ENCODE measurements at regions not wholly inside any gene's neighbourhood (a gene's known extent, or its start where the extent isn't known, plus 50 kb on each side); places are given as distances from the start of the nearest gene placed in this dataset.
A peak's percentile ranks its signal among the peaks of the same experiment; 100 is the strongest.

DNA sequence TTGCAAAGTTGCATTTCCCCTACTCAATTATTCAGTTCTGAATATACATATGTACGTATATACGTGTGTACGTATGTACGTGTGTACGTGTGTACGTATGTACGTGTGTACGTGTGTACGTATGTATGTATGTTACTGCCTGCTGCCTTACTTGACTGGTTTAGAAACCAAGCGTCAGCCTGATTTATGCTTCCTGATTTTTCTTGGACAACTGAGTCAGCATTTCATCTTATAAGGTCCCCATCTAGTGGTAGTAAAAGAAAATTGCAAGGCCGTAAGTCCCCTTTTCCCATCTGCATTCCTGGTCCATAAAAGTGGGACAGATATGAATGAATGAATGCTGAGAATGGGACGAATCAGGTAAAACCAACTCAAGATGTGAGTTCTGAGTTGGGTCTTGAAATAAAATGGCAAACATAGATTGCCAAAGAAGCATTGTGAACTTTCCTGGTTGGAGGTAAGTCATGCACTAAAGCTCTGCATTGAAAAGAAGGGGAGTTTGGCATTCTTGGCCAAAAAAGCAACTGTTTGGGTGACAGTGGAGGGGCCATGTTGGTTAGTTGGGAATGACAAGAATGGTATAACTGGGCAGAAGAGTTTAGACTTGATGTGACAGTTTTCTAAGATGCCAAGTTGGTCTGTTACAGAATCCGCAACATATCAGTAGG is 76.4 kb upstream of the DNAH14 start (continued):
- TF ChIP-seq ZNF785 (tag by site-specific recombination; IDR thresholded peaks at IDR 0.05), result no peak
- no peak for TF ChIP-seq ZFHX2 (tag by site-specific recombination; conservative IDR thresholded peaks at IDR 0.05)
- TF ChIP-seq, protein P1, sequence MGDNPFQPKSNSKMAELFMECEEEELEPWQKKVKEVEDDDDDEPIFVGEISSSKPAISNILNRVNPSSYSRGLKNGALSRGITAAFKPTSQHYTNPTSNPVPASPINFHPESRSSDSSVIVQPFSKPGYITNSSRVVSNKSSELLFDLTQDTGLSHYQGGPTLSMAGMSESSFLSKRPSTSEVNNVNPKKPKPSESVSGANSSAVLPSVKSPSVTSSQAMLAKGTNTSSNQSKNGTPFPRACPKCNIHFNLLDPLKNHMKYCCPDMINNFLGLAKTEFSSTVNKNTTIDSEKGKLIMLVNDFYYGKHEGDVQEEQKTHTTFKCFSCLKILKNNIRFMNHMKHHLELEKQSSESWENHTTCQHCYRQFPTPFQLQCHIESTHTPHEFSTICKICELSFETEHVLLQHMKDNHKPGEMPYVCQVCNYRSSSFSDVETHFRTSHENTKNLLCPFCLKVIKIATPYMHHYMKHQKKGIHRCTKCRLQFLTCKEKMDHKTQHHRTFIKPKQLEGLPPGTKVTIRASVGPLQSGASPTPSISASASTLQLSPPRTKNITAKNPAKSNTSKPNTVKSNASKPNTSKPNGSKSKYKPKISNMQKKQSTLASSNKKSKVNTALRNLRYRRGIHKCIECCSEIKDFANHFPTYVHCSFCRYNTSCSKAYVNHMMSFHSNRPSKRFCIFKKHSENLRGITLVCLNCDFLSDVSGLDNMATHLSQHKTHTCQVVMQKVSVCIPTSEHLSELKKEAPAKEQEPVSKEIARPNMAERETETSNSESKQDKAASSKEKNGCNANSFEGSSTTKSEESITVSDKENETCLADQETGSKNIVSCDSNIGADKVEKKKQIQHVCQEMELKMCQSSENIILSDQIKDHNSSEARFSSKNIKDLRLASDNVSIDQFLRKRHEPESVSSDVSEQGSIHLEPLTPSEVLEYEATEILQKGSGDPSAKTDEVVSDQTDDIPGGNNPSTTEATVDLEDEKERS (tag by site-specific recombination; IDR thresholded peaks at IDR 0.05), result no peak
- TF ChIP-seq ZNF629 (tag by site-specific recombination; IDR thresholded peaks at IDR 0.05), result 0 out of 2 replicates have a peak, but pooled peaks have one; percentile 11
- no peak for TF ChIP-seq ZNF350 (tag by site-specific recombination; IDR thresholded peaks at IDR 0.05)
- TF ChIP-seq, protein P2, sequence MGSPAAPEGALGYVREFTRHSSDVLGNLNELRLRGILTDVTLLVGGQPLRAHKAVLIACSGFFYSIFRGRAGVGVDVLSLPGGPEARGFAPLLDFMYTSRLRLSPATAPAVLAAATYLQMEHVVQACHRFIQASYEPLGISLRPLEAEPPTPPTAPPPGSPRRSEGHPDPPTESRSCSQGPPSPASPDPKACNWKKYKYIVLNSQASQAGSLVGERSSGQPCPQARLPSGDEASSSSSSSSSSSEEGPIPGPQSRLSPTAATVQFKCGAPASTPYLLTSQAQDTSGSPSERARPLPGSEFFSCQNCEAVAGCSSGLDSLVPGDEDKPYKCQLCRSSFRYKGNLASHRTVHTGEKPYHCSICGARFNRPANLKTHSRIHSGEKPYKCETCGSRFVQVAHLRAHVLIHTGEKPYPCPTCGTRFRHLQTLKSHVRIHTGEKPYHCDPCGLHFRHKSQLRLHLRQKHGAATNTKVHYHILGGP (tag by site-specific recombination; IDR thresholded peaks at IDR 0.05), result no peak
- 0 out of 2 replicates have a peak, but pooled peaks have one; percentile 23 for TF ChIP-seq ZNF24 (tag by site-specific recombination; IDR thresholded peaks at IDR 0.05)
- no peak for TF ChIP-seq ZNF560 (tag by site-specific recombination; IDR thresholded peaks at IDR 0.05; ENCODE audit: borderline replicate concordance)
- TF ChIP-seq ZNF658 (tag by site-specific recombination; IDR thresholded peaks at IDR 0.05), result no peak
- TF ChIP-seq ZNF707 (tag by site-specific recombination; IDR thresholded peaks at IDR 0.05), result no peak
- TF ChIP-seq, protein P3, sequence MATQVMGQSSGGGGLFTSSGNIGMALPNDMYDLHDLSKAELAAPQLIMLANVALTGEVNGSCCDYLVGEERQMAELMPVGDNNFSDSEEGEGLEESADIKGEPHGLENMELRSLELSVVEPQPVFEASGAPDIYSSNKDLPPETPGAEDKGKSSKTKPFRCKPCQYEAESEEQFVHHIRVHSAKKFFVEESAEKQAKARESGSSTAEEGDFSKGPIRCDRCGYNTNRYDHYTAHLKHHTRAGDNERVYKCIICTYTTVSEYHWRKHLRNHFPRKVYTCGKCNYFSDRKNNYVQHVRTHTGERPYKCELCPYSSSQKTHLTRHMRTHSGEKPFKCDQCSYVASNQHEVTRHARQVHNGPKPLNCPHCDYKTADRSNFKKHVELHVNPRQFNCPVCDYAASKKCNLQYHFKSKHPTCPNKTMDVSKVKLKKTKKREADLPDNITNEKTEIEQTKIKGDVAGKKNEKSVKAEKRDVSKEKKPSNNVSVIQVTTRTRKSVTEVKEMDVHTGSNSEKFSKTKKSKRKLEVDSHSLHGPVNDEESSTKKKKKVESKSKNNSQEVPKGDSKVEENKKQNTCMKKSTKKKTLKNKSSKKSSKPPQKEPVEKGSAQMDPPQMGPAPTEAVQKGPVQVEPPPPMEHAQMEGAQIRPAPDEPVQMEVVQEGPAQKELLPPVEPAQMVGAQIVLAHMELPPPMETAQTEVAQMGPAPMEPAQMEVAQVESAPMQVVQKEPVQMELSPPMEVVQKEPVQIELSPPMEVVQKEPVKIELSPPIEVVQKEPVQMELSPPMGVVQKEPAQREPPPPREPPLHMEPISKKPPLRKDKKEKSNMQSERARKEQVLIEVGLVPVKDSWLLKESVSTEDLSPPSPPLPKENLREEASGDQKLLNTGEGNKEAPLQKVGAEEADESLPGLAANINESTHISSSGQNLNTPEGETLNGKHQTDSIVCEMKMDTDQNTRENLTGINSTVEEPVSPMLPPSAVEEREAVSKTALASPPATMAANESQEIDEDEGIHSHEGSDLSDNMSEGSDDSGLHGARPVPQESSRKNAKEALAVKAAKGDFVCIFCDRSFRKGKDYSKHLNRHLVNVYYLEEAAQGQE (tag by site-specific recombination; IDR thresholded peaks at IDR 0.05), result no peak
- TF ChIP-seq MZF1 (tag by site-specific recombination; IDR thresholded peaks at IDR 0.05; ENCODE audit: borderline replicate concordance), result peak; percentile 51; the same call in 1 of the 2 replicates
- no peak for TF ChIP-seq ZNF501 (tag by site-specific recombination; IDR thresholded peaks at IDR 0.05)
- TF ChIP-seq HOXA7 (CRISPR knock-in tag; IDR thresholded peaks at IDR 0.05; ENCODE audit: borderline replicate concordance), result no peak
- TF ChIP-seq ZNF19 (tag by site-specific recombination; IDR thresholded peaks at IDR 0.05; ENCODE audit: low read depth), result no peak
- no peak for TF ChIP-seq ZNF174 (tag by site-specific recombination; IDR thresholded peaks at IDR 0.05)
- no peak for TF ChIP-seq ZNF223 (tag by site-specific recombination; IDR thresholded peaks at IDR 0.05)
- TF ChIP-seq ZNF221 (tag by site-specific recombination; IDR thresholded peaks at IDR 0.05; ENCODE audit: borderline replicate concordance), result no peak; the same call in 1 of the 2 replicates
- TF ChIP-seq ZNF169 (tag by site-specific recombination; IDR thresholded peaks at IDR 0.05), result no peak
- no peak for TF ChIP-seq ZNF155 (tag by site-specific recombination; IDR thresholded peaks at IDR 0.05)
- no peak for TF ChIP-seq SP2 (tag by site-specific recombination; IDR thresholded peaks at IDR 0.05)
- TF ChIP-seq ZNF239 (tag by site-specific recombination; IDR thresholded peaks at IDR 0.05), result no peak
- TF ChIP-seq, protein P4, sequence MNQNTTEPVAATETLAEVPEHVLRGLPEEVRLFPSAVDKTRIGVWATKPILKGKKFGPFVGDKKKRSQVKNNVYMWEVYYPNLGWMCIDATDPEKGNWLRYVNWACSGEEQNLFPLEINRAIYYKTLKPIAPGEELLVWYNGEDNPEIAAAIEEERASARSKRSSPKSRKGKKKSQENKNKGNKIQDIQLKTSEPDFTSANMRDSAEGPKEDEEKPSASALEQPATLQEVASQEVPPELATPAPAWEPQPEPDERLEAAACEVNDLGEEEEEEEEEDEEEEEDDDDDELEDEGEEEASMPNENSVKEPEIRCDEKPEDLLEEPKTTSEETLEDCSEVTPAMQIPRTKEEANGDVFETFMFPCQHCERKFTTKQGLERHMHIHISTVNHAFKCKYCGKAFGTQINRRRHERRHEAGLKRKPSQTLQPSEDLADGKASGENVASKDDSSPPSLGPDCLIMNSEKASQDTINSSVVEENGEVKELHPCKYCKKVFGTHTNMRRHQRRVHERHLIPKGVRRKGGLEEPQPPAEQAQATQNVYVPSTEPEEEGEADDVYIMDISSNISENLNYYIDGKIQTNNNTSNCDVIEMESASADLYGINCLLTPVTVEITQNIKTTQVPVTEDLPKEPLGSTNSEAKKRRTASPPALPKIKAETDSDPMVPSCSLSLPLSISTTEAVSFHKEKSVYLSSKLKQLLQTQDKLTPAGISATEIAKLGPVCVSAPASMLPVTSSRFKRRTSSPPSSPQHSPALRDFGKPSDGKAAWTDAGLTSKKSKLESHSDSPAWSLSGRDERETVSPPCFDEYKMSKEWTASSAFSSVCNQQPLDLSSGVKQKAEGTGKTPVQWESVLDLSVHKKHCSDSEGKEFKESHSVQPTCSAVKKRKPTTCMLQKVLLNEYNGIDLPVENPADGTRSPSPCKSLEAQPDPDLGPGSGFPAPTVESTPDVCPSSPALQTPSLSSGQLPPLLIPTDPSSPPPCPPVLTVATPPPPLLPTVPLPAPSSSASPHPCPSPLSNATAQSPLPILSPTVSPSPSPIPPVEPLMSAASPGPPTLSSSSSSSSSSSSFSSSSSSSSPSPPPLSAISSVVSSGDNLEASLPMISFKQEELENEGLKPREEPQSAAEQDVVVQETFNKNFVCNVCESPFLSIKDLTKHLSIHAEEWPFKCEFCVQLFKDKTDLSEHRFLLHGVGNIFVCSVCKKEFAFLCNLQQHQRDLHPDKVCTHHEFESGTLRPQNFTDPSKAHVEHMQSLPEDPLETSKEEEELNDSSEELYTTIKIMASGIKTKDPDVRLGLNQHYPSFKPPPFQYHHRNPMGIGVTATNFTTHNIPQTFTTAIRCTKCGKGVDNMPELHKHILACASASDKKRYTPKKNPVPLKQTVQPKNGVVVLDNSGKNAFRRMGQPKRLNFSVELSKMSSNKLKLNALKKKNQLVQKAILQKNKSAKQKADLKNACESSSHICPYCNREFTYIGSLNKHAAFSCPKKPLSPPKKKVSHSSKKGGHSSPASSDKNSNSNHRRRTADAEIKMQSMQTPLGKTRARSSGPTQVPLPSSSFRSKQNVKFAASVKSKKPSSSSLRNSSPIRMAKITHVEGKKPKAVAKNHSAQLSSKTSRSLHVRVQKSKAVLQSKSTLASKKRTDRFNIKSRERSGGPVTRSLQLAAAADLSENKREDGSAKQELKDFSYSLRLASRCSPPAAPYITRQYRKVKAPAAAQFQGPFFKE (tag by site-specific recombination; IDR thresholded peaks at IDR 0.05; ENCODE audit: borderline replicate concordance), result no peak
- 0 out of 2 replicates have a peak, but pooled peaks have one; percentile 20 for TF ChIP-seq TRIM28 (IDR thresholded peaks at IDR 0.05; ENCODE audit: borderline replicate concordance, low read length)
- no peak for TF ChIP-seq ZNF677 (tag by site-specific recombination; IDR thresholded peaks at IDR 0.05)
- no peak for TF ChIP-seq ZNF292 (tag by site-specific recombination; IDR thresholded peaks at IDR 0.05; ENCODE audit: borderline replicate concordance, low read depth)
- 0 out of 2 replicates have a peak, but pooled peaks have one; percentile 55 for TF ChIP-seq ZBTB17 (tag by site-specific recombination; IDR thresholded peaks at IDR 0.05)

All from HEK293 (cell line).